Endothelial cell of umbilical vein (primary cell): ENCODE measurements at regions not wholly inside any gene's neighbourhood (a gene's known extent, or its start where the extent isn't known, plus 50 kb on each side); places are given as distances from the start of the nearest gene placed in this dataset.

ENCODE experiments used
- BruUV-seq: library from RNA; stranded (reverse); fragments of 400-500 nt; replicated peaks from 2 replicates; lab custom pipeline; 2021; lab: Mats Ljungman, UMichigan
- CTCF ChIA-PET: fragments of 300-600, 350-600 bp; sonication (Branson Sonifier 250); formaldehyde crosslinking; loops from one replicate; lab custom pipeline; 2021; ENCODE audit warnings: antibody characterized with exemption, inconsistent platforms; lab: Charles Lee
- POLR2A ChIA-PET: fragments of 300-600, 350-600 bp; sonication (Branson Sonifier 250); formaldehyde crosslinking; loops from one replicate; lab custom pipeline; 2021; ENCODE audit warnings: antibody characterized with exemption, inconsistent platforms; lab: Charles Lee
- DNase-seq: peaks from one replicate; pipeline ENCODE4 v3.0.0-alpha.2; 2011; ENCODE audit warnings: low read depth, low spot score
- FAIRE-seq: peaks from 2 replicates; lab custom pipeline; 2011; peaks lifted over from hg19 to GRCh38; lab: Jason Lieb, UNC
- H2AFZ ChIP-seq: 2 replicates; pipeline ENCODE4 v1.6.0; 2012; ENCODE audit warnings: low read depth, low read length, control low read depth, inconsistent platforms
- H3K27ac ChIP-seq: 2 replicates; pipeline ENCODE4 v1.5.1; 2011; ENCODE audit warnings: low read depth, mild to moderate bottlenecking, control low read depth, low read length, moderate library complexity; ENCODE audit not compliant: insufficient read depth
- H3K27me3 ChIP-seq, 2 experiments: 2 replicates each; pipeline versions ENCODE4 v1.6.0 to v1.6.1; 2011; ENCODE audit warnings: low read length in 2 of 2, mixed read lengths in 1 of 2; ENCODE audit not compliant: control insufficient read depth in 2 of 2, insufficient read depth in 2 of 2
- H3K36me3 ChIP-seq, 2 experiments: 2 replicates in 1 of 2; 3 replicates in 1 of 2; pipeline ENCODE4 v1.5.1; 2011; ENCODE audit warnings: low read length in 2 of 2, mild to moderate bottlenecking in 1 of 2, moderate library complexity in 1 of 2; ENCODE audit not compliant: control insufficient read depth in 2 of 2, insufficient read depth in 2 of 2; ENCODE audit errors: extremely low read depth in 1 of 2
- H3K4me1 ChIP-seq: 3 replicates; pipeline ENCODE4 v1.5.1; 2011; ENCODE audit warnings: mild to moderate bottlenecking, low read length; ENCODE audit not compliant: control insufficient read depth, insufficient read depth; ENCODE audit errors: extremely low read depth
- H3K4me2 ChIP-seq: 2 replicates; pipeline ENCODE4 v1.6.1; 2011; ENCODE audit warnings: low read length, control low read depth, mixed read lengths; ENCODE audit not compliant: insufficient read depth
- H3K4me3 ChIP-seq, 3 experiments: fragments of 200-600 bp in 1 of 3; sonication (generic), shearing (Covaris generic) in 1 of 3; replicated peaks in 1 of 3; 2 replicates each; pipeline ENCODE4 v1.5.1; 2011 to 2016; ENCODE audit warnings: control low read depth in 3 of 3, low read length in 3 of 3, mild to moderate bottlenecking in 2 of 3, inconsistent platforms in 1 of 3, low read depth in 1 of 3, moderate library complexity in 1 of 3; ENCODE audit not compliant: insufficient read depth in 1 of 3
- H3K79me2 ChIP-seq: 2 replicates; pipeline ENCODE4 v1.6.0; 2012; ENCODE audit warnings: low read length, inconsistent platforms; ENCODE audit not compliant: control insufficient read depth, insufficient read depth
- H3K9ac ChIP-seq: replicated peaks from 2 replicates; pipeline ENCODE3; 2011; ENCODE audit warnings: low read length, control low read depth; ENCODE audit not compliant: insufficient read depth; ENCODE audit errors: extremely low read depth
- H3K9me1 ChIP-seq: replicated peaks from 3 replicates; pipeline ENCODE4 v1.6.0; 2011; ENCODE audit warnings: mild to moderate bottlenecking, low read length; ENCODE audit not compliant: control insufficient read depth, insufficient read depth; ENCODE audit errors: extremely low read depth
- H3K9me3 ChIP-seq: replicated peaks from 2 replicates; pipeline ENCODE4 v1.5.1; 2012; ENCODE audit warnings: low read length, inconsistent platforms; ENCODE audit not compliant: control insufficient read depth, insufficient read depth
- H4K20me1 ChIP-seq: replicated peaks from 2 replicates; pipeline ENCODE3; 2011; ENCODE audit warnings: mild to moderate bottlenecking, low read length; ENCODE audit not compliant: control insufficient read depth, insufficient read depth; ENCODE audit errors: extremely low read depth
- CTCF ChIP-seq, 2 donors: IDR thresholded peaks; 1 replicate in 1 of 2; 2 replicates in 1 of 2; pipeline ENCODE4 v1.5.1; 2011; ENCODE audit warnings: low read length in 2 of 2, mild to moderate bottlenecking in 2 of 2, moderate library complexity in 2 of 2, control low read depth in 1 of 2, inconsistent platforms in 1 of 2, low read depth in 1 of 2; ENCODE audit not compliant: insufficient read depth in 1 of 2; ENCODE audit errors: extremely low read depth in 1 of 2
- EZH2 ChIP-seq: IDR thresholded peaks from 2 replicates; pipeline ENCODE4 v1.6.1; 2012; ENCODE audit warnings: borderline replicate concordance, low read depth, mild to moderate bottlenecking, moderate library complexity, low read length, inconsistent platforms; ENCODE audit not compliant: severe bottlenecking
- FOS ChIP-seq: IDR thresholded peaks from 2 replicates; pipeline ENCODE4 v1.6.1; 2011; ENCODE audit warnings: mild to moderate bottlenecking, low read length, moderate library complexity, borderline replicate concordance; ENCODE audit not compliant: insufficient read depth
- GATA2 ChIP-seq: IDR thresholded peaks from 2 replicates; pipeline ENCODE4 v1.7.0; 2011; ENCODE audit warnings: low read depth, mild to moderate bottlenecking, moderate library complexity, mixed read lengths, low read length; ENCODE audit not compliant: insufficient read length, insufficient read depth
- JUN ChIP-seq: IDR thresholded peaks from 2 replicates; pipeline ENCODE4 v1.6.1; 2011; ENCODE audit warnings: borderline replicate concordance, low read depth; ENCODE audit not compliant: insufficient read length, insufficient read depth
- MAX ChIP-seq: IDR thresholded peaks from 2 replicates; pipeline ENCODE4 v1.6.1; 2011; ENCODE audit not compliant: insufficient read depth, insufficient read length
- MYC ChIP-seq: IDR thresholded peaks from one replicate; pipeline ENCODE4 v1.6.1; 2011; ENCODE audit warnings: mild to moderate bottlenecking, low read depth, low read length
- POLR2A ChIP-seq: IDR thresholded peaks from 2 replicates; pipeline ENCODE4 v1.6.1; 2012; ENCODE audit warnings: low read depth, mild to moderate bottlenecking, control low read depth, low read length
- POLR2AphosphoS5 ChIP-seq: IDR thresholded peaks from 2 replicates; pipeline ENCODE4 v1.6.1; 2012; ENCODE audit warnings: low read depth, mild to moderate bottlenecking, control low read depth, low read length, moderate library complexity; ENCODE audit not compliant: insufficient read depth
- dilution Hi-C: fragments of 300-500 bp; cut with MboI; formaldehyde crosslinking; loops from one replicate; pipeline ENCODE4 v1.15.0; 2019; ENCODE audit warnings: low sequenced_read_pairs; ENCODE audit not compliant: extremely low pct_ligation_motif_present
- intact Hi-C: fragments of 100-400 bp; cut with micrococcal nuclease; formaldehyde crosslinking; loops from one replicate; pipeline ENCODE4 v1.10.0; 2022

- Histone ChIP-seq H3K4me2 (no peak overlapping the region), H3K27ac (no peak overlapping the region), H3K4me1 (no peaks in the 10 kb centered on the region), H3K36me3 (no peaks in the 10 kb centered on the region), H3K79me2 (no peaks in the 10 kb centered on the region), H3K9me1 (no peaks in the 10 kb centered on the region), H4K20me1 (no peaks in the 10 kb centered on the region), H3K27me3 (no peaks in the 10 kb centered on the region), H3K4me3 (no peak overlapping the region), H2AFZ (no peak overlapping the region), H3K9me3 (no peaks in the 10 kb centered on the region), H3K9ac (no peak overlapping the region)
- ChIA-PET CTCF (no interaction called here), POLR2A (no interaction called here)
- FAIRE-seq (no peak), DNase-seq (no peak)
- intact Hi-C loops (no loop called here), dilution Hi-C loops (no loop called here)
- TF ChIP-seq POLR2AphosphoS5 (no peak), POLR2A (no peak), CTCF (IDR thresholded peaks at IDR 0.05; ENCODE audit: extremely low read depth in 1 of 2, insufficient read depth in 1 of 2, low read depth in 1 of 2, low read length in 2 of 2) (no peak), MAX (no peak), EZH2 (no peak), GATA2 (no peak), FOS (no peak), JUN (no peak), MYC (no peak)
- no TSS peak for BruUV-seq
These were observed 96.5 kb downstream of the KCNE4 start for GRCh38 chr2:223148516-223148915.
